HS-27A (cell line): ENCODE measurements at regions not wholly inside any gene's neighbourhood (a gene's known extent, or its start where the extent isn't known, plus 50 kb on each side); places are given as distances from the start of the nearest gene placed in this dataset.

Experiments used
- DNase-seq: peaks from one replicate; pipeline ENCODE4 v3.0.0-alpha.2; 2012; ENCODE audit warnings: low read depth, missing footprints

- peak; percentile 56 for DNase-seq
These were observed 179.4 kb upstream of the PACRGL start for GRCh38 chr4:20520901-20521300.

- DNase-seq = no peak
These were observed 171.8 kb upstream of the PACRGL start for GRCh38 chr4:20528508-20528907.

GRCh38 chr4:20529691-20530090 lies 170.6 kb upstream of the PACRGL start:
- DNase-seq = no peak

GRCh38 chr4:20532116-20532790 lies 168.0 kb upstream of the PACRGL start:
- no peak for DNase-seq

- DNase-seq = peak; percentile 35
These were observed 167.1 kb upstream of the PACRGL start for GRCh38 chr4:20532871-20533870.

- DNase-seq = no peak
These were observed 161.4 kb upstream of the PACRGL start for GRCh38 chr4:20538905-20539304.

- DNase-seq = no peak
These were observed 157.1 kb upstream of the PACRGL start for GRCh38 chr4:20543131-20543530.

- no peak for DNase-seq
These were observed 155.6 kb upstream of the PACRGL start for GRCh38 chr4:20544645-20545044.

- DNase-seq = no peak
These were observed 148.3 kb upstream of the PACRGL start for GRCh38 chr4:20552004-20552403.

- DNase-seq = no peak
These were observed 146.1 kb upstream of the PACRGL start for GRCh38 chr4:20554134-20554533.

GRCh38 chr4:20565075-20565721 lies 135.1 kb upstream of the PACRGL start:
- no peak for DNase-seq

- DNase-seq = no peak
These were observed 129.1 kb upstream of the PACRGL start for GRCh38 chr4:20570981-20571715.

- DNase-seq = no peak
These were observed 127.3 kb upstream of the PACRGL start for GRCh38 chr4:20572976-20573375.

GRCh38 chr4:20574986-20575385 lies 125.3 kb upstream of the PACRGL start:
- DNase-seq = no peak

- no peak for DNase-seq
These were observed 124.8 kb upstream of the PACRGL start for GRCh38 chr4:20575486-20575885.

- no peak for DNase-seq
These were observed 123.4 kb upstream of the PACRGL start for GRCh38 chr4:20576861-20577260.

- DNase-seq = no peak
These were observed 122.6 kb upstream of the PACRGL start for GRCh38 chr4:20577702-20578101.

- DNase-seq = no peak
These were observed 119.4 kb upstream of the PACRGL start for GRCh38 chr4:20580907-20581306.

GRCh38 chr4:20589436-20589835 lies 110.8 kb upstream of the PACRGL start:
- no peak for DNase-seq

GRCh38 chr4:20590849-20591248 lies 109.4 kb upstream of the PACRGL start:
- no peak for DNase-seq

- no peak for DNase-seq
These were observed 108.7 kb upstream of the PACRGL start for GRCh38 chr4:20591571-20591970.

- DNase-seq = no peak
These were observed 108.2 kb upstream of the PACRGL start for GRCh38 chr4:20592013-20592412.
